CD8-positive, alpha-beta memory T cell (primary cell): ENCODE measurements at regions not wholly inside any gene's neighbourhood (a gene's known extent, or its start where the extent isn't known, plus 50 kb on each side); places are given as distances from the start of the nearest gene placed in this dataset.

Experiments
- CTCF ChIA-PET: fragments of 350-600 bp; sonication (Branson Sonifier 250); formaldehyde crosslinking; loops from one replicate; lab custom pipeline; 2021; ENCODE audit warnings: antibody characterized with exemption; lab: Charles Lee
- POLR2A ChIA-PET: fragments of 350-600 bp; sonication (Branson Sonifier 250); formaldehyde crosslinking; loops from one replicate; lab custom pipeline; 2021; ENCODE audit warnings: antibody characterized with exemption; lab: Charles Lee
- DNase-seq, 5 donors: peaks; one replicate each; pipeline versions ENCODE4 v3.0.0 to v3.0.0-alpha.2; 2020 to 2022; ENCODE audit warnings: mixed read lengths in 1 of 5
- H3K27ac ChIP-seq: one replicate; pipeline ENCODE4 v1.7.0; 2013; ENCODE audit warnings: low read depth, mild to moderate bottlenecking, low read length, moderate library complexity
- H3K27me3 ChIP-seq: 2 replicates; pipeline ENCODE4 v1.7.0; 2013; ENCODE audit warnings: low read length, mild to moderate bottlenecking; ENCODE audit not compliant: insufficient read depth, poor library complexity, severe bottlenecking
- H3K36me3 ChIP-seq: 2 replicates; pipeline ENCODE4 v1.7.0; 2013; ENCODE audit warnings: mild to moderate bottlenecking, low read length, moderate library complexity; ENCODE audit not compliant: insufficient read depth
- H3K4me1 ChIP-seq: 2 replicates; pipeline ENCODE4 v1.7.0; 2013; ENCODE audit warnings: mild to moderate bottlenecking, low read length, moderate library complexity; ENCODE audit not compliant: insufficient read depth
- H3K4me3 ChIP-seq: 2 replicates; pipeline ENCODE4 v1.7.0; 2013; ENCODE audit warnings: mild to moderate bottlenecking, low read length
- H3K9me3 ChIP-seq: 2 replicates; pipeline ENCODE4 v1.7.0; 2013; ENCODE audit warnings: mild to moderate bottlenecking, low read length
- H3K27ac Mint-ChIP-seq, 8 donors: one replicate each; pipeline ENCODE4 v1.8.0; 2020 to 2021; ENCODE audit warnings: mixed read lengths in 8 of 8, mild to moderate bottlenecking in 6 of 8, inconsistent platforms in 3 of 8, moderate library complexity in 3 of 8
- H3K27me3 Mint-ChIP-seq, 2 donors: one replicate each; pipeline ENCODE4 v1.8.0; 2020 to 2021; ENCODE audit warnings: mixed read lengths in 2 of 2, mild to moderate bottlenecking in 1 of 2, moderate library complexity in 1 of 2
- H3K36me3 Mint-ChIP-seq, 3 donors: one replicate each; pipeline ENCODE4 v1.8.0; 2020 to 2021; ENCODE audit warnings: mixed read lengths in 3 of 3, inconsistent platforms in 1 of 3, mild to moderate bottlenecking in 1 of 3
- H3K4me1 Mint-ChIP-seq, 3 donors: one replicate each; pipeline ENCODE4 v1.8.0; 2020 to 2021; ENCODE audit warnings: mixed read lengths in 3 of 3, inconsistent platforms in 1 of 3, mild to moderate bottlenecking in 1 of 3
- H3K4me3 Mint-ChIP-seq, 7 donors: one replicate each; pipeline ENCODE4 v1.8.0; 2020 to 2021; ENCODE audit warnings: mixed read lengths in 7 of 7, mild to moderate bottlenecking in 6 of 7, moderate library complexity in 4 of 7, inconsistent platforms in 2 of 7
- H3K9me3 Mint-ChIP-seq, 5 donors: one replicate each; pipeline ENCODE4 v1.8.0; 2020 to 2022; ENCODE audit warnings: mixed read lengths in 5 of 5, mild to moderate bottlenecking in 3 of 5, moderate library complexity in 2 of 5, inconsistent platforms in 1 of 5

GRCh38 chr1:30060738-30061137 is 662.6 kb downstream of the MATN1 start:
- Mint-ChIP-seq H3K36me3 (no peaks in the 10 kb centered on the region), H3K27me3 (peaks cover 8 to 10% of the 10 kb centered on the region in 2 donors), H3K4me1 (no peaks in the 10 kb centered on the region), H3K27ac (peak overlapping the region in 1 of 8 donors; percentile 10), H3K4me3 (no peak overlapping the region), H3K9me3 (no peaks in the 10 kb centered on the region)
- ChIA-PET POLR2A (no interaction called here), CTCF (no interaction called here)
- H3K36me3 ChIP-seq = no peaks in the 10 kb centered on the region
- H3K9me3 ChIP-seq = no peaks in the 10 kb centered on the region
- H3K27ac ChIP-seq = no peak overlapping the region
- H3K4me3 ChIP-seq = no peak overlapping the region
- DNase-seq = no peak
- peaks cover 3% of the 10 kb centered on the region for H3K27me3 ChIP-seq
- H3K4me1 ChIP-seq = no peaks in the 10 kb centered on the region

GRCh38 chr1:30058970-30059369 is 664.4 kb downstream of the MATN1 start:
- no peak overlapping the region for H3K4me3 Mint-ChIP-seq
- no peaks in the 10 kb centered on the region for H3K36me3 ChIP-seq
- no peak for DNase-seq
- no peaks in the 10 kb centered on the region for H3K4me1 Mint-ChIP-seq
- H3K27ac Mint-ChIP-seq = no peak overlapping the region
- H3K27ac ChIP-seq = no peak overlapping the region
- ChIA-PET CTCF (no interaction called here), POLR2A (no interaction called here)
- no peaks in the 10 kb centered on the region for H3K9me3 ChIP-seq
- no peaks in the 10 kb centered on the region for H3K36me3 Mint-ChIP-seq
- peaks cover 8 to 11% of the 10 kb centered on the region in 2 donors for H3K27me3 Mint-ChIP-seq
- peaks cover 3% of the 10 kb centered on the region for H3K27me3 ChIP-seq
- H3K9me3 Mint-ChIP-seq = no peaks in the 10 kb centered on the region
- no peak overlapping the region for H3K4me3 ChIP-seq
- H3K4me1 ChIP-seq = no peaks in the 10 kb centered on the region

GRCh38 chr1:30054126-30054525 is 669.3 kb downstream of the MATN1 start:
- no peak overlapping the region for H3K27ac Mint-ChIP-seq
- Histone ChIP-seq H3K9me3 (no peaks in the 10 kb centered on the region), H3K4me1 (no peaks in the 10 kb centered on the region), H3K4me3 (no peak overlapping the region), H3K27ac (no peak overlapping the region), H3K27me3 (peaks cover 3% of the 10 kb centered on the region), H3K36me3 (no peaks in the 10 kb centered on the region)
- DNase-seq = no peak
- H3K4me1 Mint-ChIP-seq = no peaks in the 10 kb centered on the region
- H3K36me3 Mint-ChIP-seq = no peaks in the 10 kb centered on the region
- no peaks in the 10 kb centered on the region for H3K9me3 Mint-ChIP-seq
- peaks cover 20 to 43% of the 10 kb centered on the region in 2 donors for H3K27me3 Mint-ChIP-seq
- POLR2A ChIA-PET = no interaction called here
- H3K4me3 Mint-ChIP-seq = no peak overlapping the region
- CTCF ChIA-PET = no interaction called here

- Histone ChIP-seq H3K36me3 (no peaks in the 10 kb centered on the region), H3K4me1 (no peaks in the 10 kb centered on the region), H3K9me3 (no peaks in the 10 kb centered on the region), H3K4me3 (no peak overlapping the region), H3K27me3 (peaks cover 3% of the 10 kb centered on the region), H3K27ac (no peak overlapping the region)
- no peak overlapping the region for H3K4me3 Mint-ChIP-seq
- ChIA-PET POLR2A (no interaction called here), CTCF (no interaction called here)
- no peak overlapping the region for H3K27ac Mint-ChIP-seq
- no peaks in the 10 kb centered on the region for H3K4me1 Mint-ChIP-seq
- peaks cover 20 to 50% of the 10 kb centered on the region in 2 donors for H3K27me3 Mint-ChIP-seq
- no peaks in the 10 kb centered on the region for H3K36me3 Mint-ChIP-seq
- DNase-seq = no peak
- no peaks in the 10 kb centered on the region for H3K9me3 Mint-ChIP-seq
These were observed 671.2 kb downstream of the MATN1 start for GRCh38 chr1:30052178-30052577.

- Mint-ChIP-seq H3K36me3 (no peaks in the 10 kb centered on the region), H3K27me3 (peaks cover 20 to 49% of the 10 kb centered on the region in 2 donors), H3K4me1 (no peaks in the 10 kb centered on the region), H3K9me3 (no peaks in the 10 kb centered on the region), H3K4me3 (no peak overlapping the region), H3K27ac (no peak overlapping the region)
- H3K36me3 ChIP-seq = no peaks in the 10 kb centered on the region
- H3K27me3 ChIP-seq = peaks cover 3% of the 10 kb centered on the region
- H3K4me3 ChIP-seq = no peak overlapping the region
- POLR2A ChIA-PET = no interaction called here
- H3K9me3 ChIP-seq = no peaks in the 10 kb centered on the region
- H3K27ac ChIP-seq = no peak overlapping the region
- no peaks in the 10 kb centered on the region for H3K4me1 ChIP-seq
- CTCF ChIA-PET = no interaction called here
- DNase-seq = no peak
These were observed 671.6 kb downstream of the MATN1 start for GRCh38 chr1:30051777-30052176.

- H3K4me1 Mint-ChIP-seq = peaks cover 0 to 4% (median 3%) of the 10 kb centered on the region in 3 donors
- no peaks in the 10 kb centered on the region for H3K9me3 Mint-ChIP-seq
- peaks cover 18 to 56% of the 10 kb centered on the region in 2 donors for H3K27me3 Mint-ChIP-seq
- no peak overlapping the region for H3K4me3 Mint-ChIP-seq
- H3K36me3 Mint-ChIP-seq = no peaks in the 10 kb centered on the region
- H3K36me3 ChIP-seq = no peaks in the 10 kb centered on the region
- no peak overlapping the region for H3K4me3 ChIP-seq
- CTCF ChIA-PET = no interaction called here
- POLR2A ChIA-PET = no interaction called here
- no peaks in the 10 kb centered on the region for H3K9me3 ChIP-seq
- no peaks in the 10 kb centered on the region for H3K27me3 ChIP-seq
- no peaks in the 10 kb centered on the region for H3K4me1 ChIP-seq
- no peak overlapping the region for H3K27ac Mint-ChIP-seq
- DNase-seq = no peak
- H3K27ac ChIP-seq = no peak overlapping the region
These were observed 673.6 kb downstream of the MATN1 start for GRCh38 chr1:30049748-30050296.

GRCh38 chr1:30048905-30049304 is 674.5 kb downstream of the MATN1 start:
- H3K27ac ChIP-seq = no peak overlapping the region
- no peaks in the 10 kb centered on the region for H3K9me3 ChIP-seq
- H3K27me3 ChIP-seq = no peaks in the 10 kb centered on the region
- no peak overlapping the region for H3K4me3 ChIP-seq
- peak overlapping the region in 1 of 8 donors; percentile 36 for H3K27ac Mint-ChIP-seq
- H3K4me3 Mint-ChIP-seq = no peak overlapping the region
- no peaks in the 10 kb centered on the region for H3K9me3 Mint-ChIP-seq
- peaks cover 16 to 57% of the 10 kb centered on the region in 2 donors for H3K27me3 Mint-ChIP-seq
- ChIA-PET POLR2A (no interaction called here), CTCF (no interaction called here)
- DNase-seq = no peak
- H3K4me1 Mint-ChIP-seq = peaks cover 4 to 13% (median 11%) of the 10 kb centered on the region in 3 donors
- peaks cover 4% of the 10 kb centered on the region for H3K4me1 ChIP-seq
- no peaks in the 10 kb centered on the region for H3K36me3 Mint-ChIP-seq
- no peaks in the 10 kb centered on the region for H3K36me3 ChIP-seq

- Mint-ChIP-seq H3K36me3 (no peaks in the 10 kb centered on the region), H3K27me3 (peaks cover 9 to 45% of the 10 kb centered on the region in 2 donors), H3K4me3 (no peak overlapping the region), H3K4me1 (peaks cover 11 to 20% (median 20%) of the 10 kb centered on the region in 3 donors), H3K9me3 (peaks cover 0 to 1% (median 0%) of the 10 kb centered on the region in 5 donors), H3K27ac (no peak overlapping the region)
- no peaks in the 10 kb centered on the region for H3K27me3 ChIP-seq
- H3K36me3 ChIP-seq = no peaks in the 10 kb centered on the region
- H3K9me3 ChIP-seq = no peaks in the 10 kb centered on the region
- H3K4me3 ChIP-seq = no peak overlapping the region
- ChIA-PET POLR2A (no interaction called here), CTCF (no interaction called here)
- no peak overlapping the region for H3K27ac ChIP-seq
- H3K4me1 ChIP-seq = peaks cover 9% of the 10 kb centered on the region
- no peak for DNase-seq
These were observed 675.8 kb downstream of the MATN1 start for GRCh38 chr1:30047576-30047975.
